DND-41 (cell line): ENCODE measurements at regions not wholly inside any gene's neighbourhood (a gene's known extent, or its start where the extent isn't known, plus 50 kb on each side); places are given as distances from the start of the nearest gene placed in this dataset.

Experiments used
- CTCF ChIP-seq: IDR thresholded peaks from 2 replicates; pipeline ENCODE4 v1.5.1; 2012; ENCODE audit warnings: borderline replicate concordance, low read length, moderate library complexity, mild to moderate bottlenecking; ENCODE audit not compliant: poor library complexity, severe bottlenecking; ENCODE audit errors: extremely low read depth
- EZH2 ChIP-seq: IDR thresholded peaks from 3 replicates; pipeline ENCODE4 v1.6.1; 2012; ENCODE audit warnings: borderline replicate concordance, low read depth, mild to moderate bottlenecking, moderate library complexity, low read length, inconsistent platforms; ENCODE audit not compliant: severe bottlenecking

GRCh38 chrX:39267176-39267575, 465.9 kb downstream of the MID1IP1 start:
- TF ChIP-seq CTCF (no peak), EZH2 (no peak)
